ENCODE measurements at regions not wholly inside any gene's neighbourhood (a gene's known extent, or its start where the extent isn't known, plus 50 kb on each side); places are given as distances from the start of the nearest gene placed in this dataset.

DNA sequence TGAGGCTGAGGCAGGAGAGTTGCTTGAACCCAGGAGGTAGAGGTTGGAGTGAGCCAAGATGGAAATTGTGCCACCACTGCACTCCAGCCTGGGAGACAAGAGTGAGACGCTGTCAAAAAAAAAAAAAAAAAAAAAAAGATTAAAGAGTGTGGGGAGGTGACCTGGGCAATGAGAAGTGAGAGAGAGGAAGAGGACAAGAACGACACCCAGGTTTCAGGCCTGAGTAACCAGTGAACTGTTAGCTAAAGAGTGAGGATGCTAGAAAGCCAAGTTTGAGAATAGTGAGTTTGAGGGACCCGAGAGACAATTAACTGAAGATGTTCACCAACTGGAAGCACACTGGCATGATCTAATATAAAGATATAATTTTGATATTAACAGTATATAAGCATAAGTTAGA lies 85.4 kb upstream of the TNFAIP3 start:
- ChIA-PET POLR2A (ENCODE audit: partially characterized antibody) (no interaction called here), CTCF (ENCODE audit: partially characterized antibody) (interaction anchor here (1.3 to 1.9 kb wide), 4 partner anchors 18 to 158 kb away, joined by 3 to 9 read pairs (median 6); no protein-coding TSS in a partner anchor)
- no peak overlapping the region for H2BK15ac ChIP-seq (ENCODE audit: low read length)
- no peak overlapping the region for H3K27ac ChIP-seq (ENCODE audit: low read depth, low read length)
- H3K9me3 ChIP-seq (ENCODE audit: insufficient read depth in 2 of 2, low read depth in 1 of 2, low read length in 1 of 2): no peaks in the 10 kb centered on the region
- no peak overlapping the region for H4K5ac ChIP-seq (ENCODE audit: insufficient read length, low read depth, low read length)
- no peak overlapping the region for H3K4ac ChIP-seq (replicated peaks; ENCODE audit: insufficient read length, low read depth, low read length)
- no peak overlapping the region for H4K91ac ChIP-seq (replicated peaks; ENCODE audit: insufficient read length, low read length)
- H3K9ac ChIP-seq (replicated peaks in 1 of 4; ENCODE audit: extremely low read depth in 1 of 4, low read depth in 3 of 4, low read length in 3 of 4): no peak overlapping the region
- no peaks in the 10 kb centered on the region for H3K36me3 ChIP-seq (ENCODE audit: control insufficient read depth in 2 of 4, insufficient read depth in 4 of 4, low read length in 3 of 4)
- no peak overlapping the region for H2BK120ac ChIP-seq (replicated peaks; ENCODE audit: low read depth, low read length)
- H3K4me3 ChIP-seq (ENCODE audit: extremely low read depth in 1 of 4, insufficient read depth in 2 of 4, low read depth in 3 of 4, low read length in 4 of 4): no peak overlapping the region
- H3K14ac ChIP-seq (ENCODE audit: insufficient read length): no peak overlapping the region
- H2BK20ac ChIP-seq (ENCODE audit: low read length): no peak overlapping the region
- no peak overlapping the region for H2AK5ac ChIP-seq (ENCODE audit: low read depth, low read length)
- DNase-seq (ENCODE audit: low read depth in 1 of 2, low spot score in 2 of 2) (no peak), FAIRE-seq (no peak)
- H3K18ac ChIP-seq (ENCODE audit: extremely low read depth, low read length): no peak overlapping the region
- no peaks in the 10 kb centered on the region for H3K23me2 ChIP-seq (ENCODE audit: low read depth, low read length)
- WGBS, 2 experiments (ENCODE audit: extremely low coverage in 1 of 2, insufficient coverage in 1 of 2, insufficient read length in 1 of 2, insufficient replicate concordance in 2 of 2, low coverage in 1 of 2, low lambda C conversion rate in 2 of 2, missing lambda C conversion rate in 1 of 2): 95% methylated on average over 2 of the region's 3 CpGs; no CpG with 5 or more reads in 1 of the 2 experiments
- no peaks in the 10 kb centered on the region for H4K20me1 ChIP-seq (replicated peaks in 1 of 2; ENCODE audit: control insufficient read depth in 1 of 2, insufficient read depth in 2 of 2, low read length in 2 of 2)
- H2BK12ac ChIP-seq (ENCODE audit: low read depth, low read length): no peak overlapping the region
- no peaks in the 10 kb centered on the region for H3K4me1 ChIP-seq (replicated peaks in 1 of 4; ENCODE audit: control insufficient read depth in 3 of 4, insufficient read depth in 4 of 4, low read length in 3 of 4)
- no peaks in the 10 kb centered on the region for H3K79me2 ChIP-seq (ENCODE audit: control insufficient read depth in 1 of 2, insufficient read depth in 2 of 2, low read length in 2 of 2)
- H3K23ac ChIP-seq (ENCODE audit: insufficient read length): no peak overlapping the region
- H4K8ac ChIP-seq (ENCODE audit: extremely low read depth, insufficient read depth, low read length): no peak overlapping the region
- H2AFZ ChIP-seq (ENCODE audit: low read length): no peak overlapping the region
- H3K79me1 ChIP-seq (ENCODE audit: low read depth, low read length): no peaks in the 10 kb centered on the region
- no peak overlapping the region for H3K4me2 ChIP-seq (ENCODE audit: insufficient read depth in 1 of 2, low read depth in 2 of 2, low read length in 2 of 2)
- no peak overlapping the region for H3K56ac ChIP-seq (replicated peaks; ENCODE audit: insufficient read length, low read depth, low read length)
- no peaks in the 10 kb centered on the region for H3K27me3 ChIP-seq (replicated peaks in 1 of 4; ENCODE audit: control insufficient read depth in 3 of 4, extremely low read depth in 1 of 4, insufficient read depth in 3 of 4, low read length in 3 of 4)
- no peak overlapping the region for H2BK5ac ChIP-seq (ENCODE audit: low read depth, low read length)
- TF ChIP-seq CREB1 (IDR thresholded peaks at IDR 0.05) (no peak), FOSL1 (IDR thresholded peaks at IDR 0.05; ENCODE audit: insufficient read depth, low read depth, low read length) (no peak), TCF12 (IDR thresholded peaks at IDR 0.05; ENCODE audit: low read depth, low read length) (no peak), NANOG (IDR thresholded peaks at IDR 0.05; ENCODE audit: insufficient read depth, low read depth, low read length, poor library complexity, severe bottlenecking) (no peak)

Measured in H1 (cell line).